ENCODE measurements at regions not wholly inside any gene's neighbourhood (a gene's known extent, or its start where the extent isn't known, plus 50 kb on each side); places are given as distances from the start of the nearest gene placed in this dataset.
A peak's percentile ranks its signal among the peaks of the same experiment; 100 is the strongest.
"Not testable (repeated sequence)": the region's sequence is repeated elsewhere in the genome, so short reads cannot be mapped to it uniquely, and the experiment has no call there.

DNA sequence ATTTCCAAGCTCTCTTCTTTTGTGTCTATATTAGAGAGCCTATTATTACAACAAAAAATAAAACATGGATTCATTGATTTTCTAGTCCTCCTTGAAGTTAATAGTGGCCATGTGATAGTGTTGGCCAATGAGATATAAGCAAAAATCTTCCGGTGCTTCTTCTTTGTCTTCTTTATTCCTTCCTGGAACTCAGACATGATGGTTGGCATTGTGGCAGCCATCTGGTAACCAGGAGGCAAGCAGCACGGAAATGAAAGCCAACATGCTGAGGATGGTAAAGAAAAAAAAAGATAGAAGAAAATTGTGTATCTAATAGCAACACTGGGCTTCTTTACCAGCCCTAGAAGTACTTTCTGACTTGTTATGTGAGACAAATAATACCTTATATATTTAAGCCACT is 50.8 kb upstream of the SEL1L start:
- TF ChIP-seq POLR2A (IDR thresholded peaks at IDR 0.05; ENCODE audit: low read length) (no peak), GATA1 (IDR thresholded peaks at IDR 0.05; ENCODE audit: low read depth, low read length) (no peak)
- no peak for DNase-seq

DNA sequence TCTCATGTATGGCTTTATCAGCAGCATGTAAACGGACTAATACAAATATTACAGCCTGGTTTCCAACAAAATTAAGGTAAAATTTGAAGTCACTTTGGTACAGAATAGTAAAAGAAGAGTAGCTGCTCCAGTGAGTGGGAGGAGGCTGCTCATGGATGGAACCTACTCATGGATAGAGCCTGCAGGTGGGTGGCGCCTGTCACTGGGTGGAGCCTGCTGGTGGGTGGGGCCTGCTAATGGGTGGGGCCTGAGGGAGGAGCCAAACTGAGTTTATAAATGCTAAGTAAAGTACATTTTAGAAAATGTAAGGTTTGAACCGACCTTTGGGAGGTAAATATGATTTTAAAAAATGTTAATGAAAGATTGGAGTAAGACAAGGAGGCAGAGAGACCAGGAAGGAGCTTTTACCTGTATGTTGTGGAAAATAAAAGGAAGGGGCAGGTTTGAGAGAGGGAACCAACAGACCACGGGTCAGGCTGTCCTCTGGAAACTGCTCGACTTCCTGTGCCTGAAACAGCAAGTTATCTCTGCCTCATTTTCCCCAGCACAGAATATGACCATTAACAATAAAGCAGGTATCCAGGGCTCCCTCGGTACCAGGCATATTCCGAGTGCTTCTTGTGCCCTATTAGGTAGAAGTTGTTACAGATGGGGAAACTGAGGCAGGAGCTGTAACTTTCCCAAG is 55.9 kb upstream of the SEL1L start:
- peak; percentile 5 to 31 for DNase-seq

GRCh38 chr14:81591266-81591665 is 57.6 kb upstream of the SEL1L start:
- TF ChIP-seq GATA1 (IDR thresholded peaks at IDR 0.05; ENCODE audit: low read depth, low read length) (no peak), POLR2A (IDR thresholded peaks at IDR 0.05; ENCODE audit: low read length) (no peak)
- no peak for DNase-seq

More for the DNA sequence above, 55.9 kb upstream of the SEL1L start:
- TF ChIP-seq GATA1 (IDR thresholded peaks at IDR 0.05; ENCODE audit: low read depth, low read length) (no peak), POLR2A (IDR thresholded peaks at IDR 0.05; ENCODE audit: low read length) (no peak)

DNA sequence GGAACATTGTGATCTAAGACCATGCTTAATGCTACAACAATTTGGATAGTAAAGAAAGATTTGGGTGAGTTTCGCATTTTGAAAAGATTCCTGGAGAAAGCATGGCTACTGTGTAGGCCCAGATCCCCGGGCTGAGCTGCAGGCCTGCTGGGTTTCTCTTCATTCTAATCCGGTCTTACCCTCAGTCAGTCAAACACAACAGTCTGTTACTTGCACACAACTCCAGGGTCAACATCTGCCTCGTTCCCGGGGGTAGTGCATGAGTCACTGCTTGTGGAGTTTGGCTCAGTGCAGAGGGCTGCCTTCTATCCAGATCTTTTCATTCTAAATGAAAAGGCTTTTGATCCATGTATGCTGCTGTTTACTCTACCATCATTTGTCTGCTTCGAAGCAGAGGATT is 60.4 kb upstream of the SEL1L start:
- no peak for DNase-seq
- TF ChIP-seq POLR2A (IDR thresholded peaks at IDR 0.05; ENCODE audit: low read length) = no peak
- TF ChIP-seq GATA1 (IDR thresholded peaks at IDR 0.05; ENCODE audit: low read depth, low read length) = no peak

DNA sequence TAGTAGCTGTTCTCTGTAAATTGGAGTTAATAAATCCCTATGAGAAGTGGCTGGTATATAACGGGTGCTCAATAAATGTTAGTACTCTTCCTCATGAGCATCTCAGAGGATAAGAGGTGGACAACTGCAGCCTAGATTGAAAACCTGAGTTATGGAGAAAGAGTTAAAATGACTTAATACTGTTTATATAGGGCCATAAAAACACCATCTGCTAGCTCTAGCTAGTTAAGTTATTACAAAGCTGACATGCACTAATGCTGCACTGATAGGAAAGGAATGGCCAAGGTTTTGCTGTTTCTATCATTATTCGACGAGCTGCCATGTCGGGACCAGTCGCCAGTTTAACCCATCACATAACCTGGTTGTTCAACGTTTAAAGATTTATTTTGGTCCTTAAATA is 72.0 kb upstream of the SEL1L start:
- TF ChIP-seq POLR2A (IDR thresholded peaks at IDR 0.05; ENCODE audit: low read length) = no peak
- no peak for DNase-seq

GRCh38 chr14:81613341-81614045 is 79.8 kb upstream of the SEL1L start:
- no peak for DNase-seq

DNA sequence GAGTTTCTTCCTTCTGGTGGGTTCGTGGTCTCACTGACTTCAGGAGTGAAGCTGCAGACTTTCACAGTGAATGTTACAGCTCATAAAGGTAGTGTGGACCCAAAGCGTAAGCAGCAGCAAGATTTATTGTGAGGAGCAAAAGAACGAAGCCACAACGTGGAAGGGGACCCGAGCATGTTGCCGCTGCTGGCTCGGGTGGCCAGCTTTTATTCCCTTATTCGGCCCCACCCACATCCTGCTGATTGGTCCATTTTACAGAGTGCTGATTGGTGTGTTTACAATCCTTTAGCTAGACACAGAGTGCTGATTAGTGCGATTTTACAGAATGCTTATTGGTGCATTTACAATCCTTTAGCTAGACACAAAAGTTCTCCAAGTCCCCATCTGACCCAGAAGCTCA is 80.6 kb upstream of the SEL1L start:
- not testable (repeated sequence) for DNase-seq

More at GRCh38 chr14:81613341-81614045, 79.8 kb upstream of the SEL1L start:
- TF ChIP-seq GATA1 (IDR thresholded peaks at IDR 0.05; ENCODE audit: low read depth, low read length) = no peak
- no peak for TF ChIP-seq POLR2A (IDR thresholded peaks at IDR 0.05; ENCODE audit: low read length)

DNA sequence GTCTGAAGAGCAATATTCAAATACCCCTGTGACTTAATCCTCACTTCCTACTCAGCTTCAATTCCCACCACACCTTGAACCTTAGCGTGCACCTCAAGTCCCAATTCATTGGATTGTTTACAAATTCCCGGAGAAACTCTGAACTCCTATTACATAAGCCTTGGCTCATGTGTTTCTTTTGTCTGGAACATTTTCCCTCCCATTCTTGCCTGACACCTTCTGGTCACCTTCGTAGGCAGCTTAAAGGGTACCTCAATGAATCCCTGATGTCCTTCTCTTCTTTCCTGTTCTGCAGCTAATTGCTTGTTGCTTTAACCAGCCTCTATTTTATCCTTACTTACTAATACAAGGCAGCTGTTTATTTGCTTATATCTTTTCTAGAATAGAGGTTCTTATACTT is 85.0 kb upstream of the SEL1L start:
- no peak for TF ChIP-seq POLR2A (IDR thresholded peaks at IDR 0.05; ENCODE audit: low read length)
- no peak for DNase-seq

DNA sequence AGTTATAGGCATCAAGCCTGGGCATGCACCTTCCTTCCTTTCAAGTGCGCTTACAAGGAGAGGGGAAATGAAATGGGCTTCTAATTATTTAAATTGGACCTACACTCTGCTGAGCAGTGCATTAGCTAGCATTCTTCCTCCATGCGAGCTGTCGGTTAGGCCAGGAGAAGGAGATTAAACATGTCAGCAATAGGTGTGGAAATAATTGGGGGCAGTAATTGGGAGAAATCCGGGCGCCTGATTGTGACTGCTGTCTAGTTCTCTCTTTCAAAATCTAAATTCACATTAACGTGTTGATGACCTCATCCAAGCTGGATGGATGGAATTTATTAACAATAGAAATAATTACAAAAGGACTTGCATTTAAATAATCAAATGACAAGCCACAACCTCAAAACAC is 86.2 kb upstream of the SEL1L start:
- no peak for DNase-seq
- TF ChIP-seq GATA1 (IDR thresholded peaks at IDR 0.05; ENCODE audit: low read depth, low read length) = no peak
- TF ChIP-seq POLR2A (IDR thresholded peaks at IDR 0.05; ENCODE audit: low read length) = no peak

GRCh38 chr14:81623771-81624396 is 90.2 kb upstream of the SEL1L start:
- not testable (repeated sequence) for DNase-seq

- DNase-seq = peak; percentile 4 to 20
Measured at GRCh38 chr14:81625343-81625742, 91.7 kb upstream of the SEL1L start.

DNA sequence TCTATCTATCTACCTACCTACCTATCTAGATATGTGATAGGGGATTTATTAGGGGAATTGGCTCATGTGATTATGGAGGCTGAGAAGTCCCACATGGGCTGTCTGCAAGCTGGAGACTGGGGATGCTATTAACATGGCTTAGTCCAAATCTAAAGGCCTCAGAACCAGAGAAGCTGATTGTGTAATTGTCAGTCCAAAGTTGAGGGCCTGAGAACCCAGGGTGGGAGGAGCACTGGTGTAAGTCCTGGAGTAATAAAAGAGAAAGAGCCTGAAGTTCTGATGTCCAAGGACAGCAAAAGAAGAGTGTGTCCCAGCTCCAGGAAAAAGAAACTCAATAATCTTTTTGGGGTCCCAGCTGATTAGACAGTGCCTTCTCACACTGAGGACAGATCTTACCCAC is 98.5 kb upstream of the SEL1L start:
- TF ChIP-seq POLR2A (IDR thresholded peaks at IDR 0.05; ENCODE audit: low read length) (no peak), GATA1 (IDR thresholded peaks at IDR 0.05; ENCODE audit: low read depth, low read length) (no peak)
- no peak for DNase-seq

More at GRCh38 chr14:81625343-81625742, 91.7 kb upstream of the SEL1L start:
- TF ChIP-seq GATA1 (IDR thresholded peaks at IDR 0.05; ENCODE audit: low read depth, low read length) (no peak), POLR2A (IDR thresholded peaks at IDR 0.05; ENCODE audit: low read length) (no peak)

- TF ChIP-seq POLR2A (IDR thresholded peaks at IDR 0.05; ENCODE audit: low read length) (no peak), GATA1 (IDR thresholded peaks at IDR 0.05; ENCODE audit: low read depth, low read length) (no peak)
- DNase-seq = no peak
Measured at GRCh38 chr14:81633496-81633895, 99.8 kb upstream of the SEL1L start.

GRCh38 chr14:81637639-81638038 is 104.0 kb upstream of the SEL1L start:
- TF ChIP-seq GATA1 (IDR thresholded peaks at IDR 0.05; ENCODE audit: low read depth, low read length) (no peak), POLR2A (IDR thresholded peaks at IDR 0.05; ENCODE audit: low read length) (no peak)

GRCh38 chr14:81638656-81639280 is 105.1 kb upstream of the SEL1L start:
- no peak for DNase-seq
- TF ChIP-seq POLR2A (IDR thresholded peaks at IDR 0.05; ENCODE audit: low read length) = no peak
- no peak for TF ChIP-seq GATA1 (IDR thresholded peaks at IDR 0.05; ENCODE audit: low read depth, low read length)

More at GRCh38 chr14:81637639-81638038, 104.0 kb upstream of the SEL1L start:
- DNase-seq = no peak

Measured in erythroblast (primary cell).